Spleen (tissue), 11 donors: ENCODE measurements at regions not wholly inside any gene's neighbourhood (a gene's known extent, or its start where the extent isn't known, plus 50 kb on each side); places are given as distances from the start of the nearest gene placed in this dataset.

Source experiments
- DNase-seq: peaks from one replicate; pipeline ENCODE4 v3.0.0-alpha.2; 2020
- H3K27ac ChIP-seq, 8 donors: fragments of 200-600 bp; sonication (generic) in 7 of 8; 1 replicate in 4 of 8; 2 replicates in 4 of 8; pipeline versions ENCODE4 v1.5.0 to v1.8.0; 2016 to 2021; ENCODE audit warnings: inconsistent platforms in 4 of 8, mild to moderate bottlenecking in 4 of 8, moderate library complexity in 1 of 8
- H3K27me3 ChIP-seq, 7 donors: fragments of 200-600 bp; sonication (generic) in 6 of 7; replicated peaks in 1 of 7; 1 replicate in 4 of 7; 2 replicates in 3 of 7; pipeline versions ENCODE4 v1.5.0 to v1.8.0; 2016 to 2021; ENCODE audit warnings: inconsistent platforms in 3 of 7, mild to moderate bottlenecking in 1 of 7
- H3K36me3 ChIP-seq, 6 donors: fragments of 200-600 bp; sonication (generic) in 5 of 6; 1 replicate in 4 of 6; 2 replicates in 2 of 6; pipeline versions ENCODE4 v1.5.0 to v1.8.0; 2016 to 2021; ENCODE audit warnings: inconsistent platforms in 2 of 6
- H3K4me1 ChIP-seq, 6 donors: fragments of 200-600 bp; sonication (generic) in 5 of 6; 1 replicate in 3 of 6; 2 replicates in 3 of 6; pipeline versions ENCODE4 v1.5.0 to v1.8.0; 2016 to 2021; ENCODE audit warnings: inconsistent platforms in 3 of 6
- H3K4me3 ChIP-seq, 8 donors: fragments of 200-600 bp; sonication (generic) in 7 of 8; 1 replicate in 4 of 8; 2 replicates in 4 of 8; pipeline versions ENCODE4 v1.5.0 to v1.8.0; 2016 to 2021; ENCODE audit warnings: inconsistent platforms in 4 of 8, mild to moderate bottlenecking in 4 of 8, moderate library complexity in 2 of 8
- H3K9me3 ChIP-seq, 8 donors: fragments of 200-600 bp; sonication (generic) in 7 of 8; 1 replicate in 4 of 8; 2 replicates in 4 of 8; pipeline versions ENCODE4 v1.5.0 to v1.8.0; 2016 to 2021; ENCODE audit warnings: inconsistent platforms in 4 of 8
- POLR2A ChIP-seq, 3 donors: fragments of 450-650 bp; IDR thresholded peaks; one replicate each; pipeline ENCODE4 v1.5.1; 2017; ENCODE audit warnings: antibody characterized with exemption in 3 of 3, mild to moderate bottlenecking in 1 of 3
- POLR2AphosphoS5 ChIP-seq, 3 donors: sonication (generic); formaldehyde crosslinking; IDR thresholded peaks; one replicate each; pipeline ENCODE4 v1.5.1; 2017; ENCODE audit warnings: antibody characterized with exemption in 3 of 3
- WGBS, 5 donors: extraction: QIAGEN DNeasy Blood & Tissue Kit in 3 of 5; methylation state at CpG; one replicate each; pipeline versions ENCODE4 v1.1.5 to v1.1.7; 2013 to 2018; 5-methylcytosine and 5-hydroxymethylcytosine counted together
- intact Hi-C: fragments of 100-400 bp; cut with DNase I; formaldehyde crosslinking; loops from one replicate; pipeline ENCODE4 v1.15.0; 2023; ENCODE audit warnings: low total_unique reads
- TF ChIP-seq, protein P1 (sequence below), 11 experiments: fragments of 200-600 bp in 7 of 11; fragments of 450-650 bp in 4 of 11; sonication (generic) in 4 of 11; IDR thresholded peaks in 8 of 11; conservative IDR thresholded peaks in 3 of 11; 1 replicate in 7 of 11; 2 replicates in 4 of 11; pipeline versions ENCODE4 v1.4.0 to v1.8.0; 2016 to 2021; ENCODE audit warnings: antibody characterized with exemption in 11 of 11, inconsistent platforms in 4 of 11, mild to moderate bottlenecking in 1 of 11
- donor health status: healthy with polysubstance abuse.
- donor health status: DM: no; HTN: no; CAD: no; lungs with moderate emphysema.
- donor health status: DM: no; HTN: no; CAD: no.
- donor health status: Bipolar disorder and iron deficiency.
- donor health status: healthy.
- donor health status: DM: no; HTN: no; CAD: no.
- donor health status: DM: yes; HTN: yes; CAD: no.

DNA sequence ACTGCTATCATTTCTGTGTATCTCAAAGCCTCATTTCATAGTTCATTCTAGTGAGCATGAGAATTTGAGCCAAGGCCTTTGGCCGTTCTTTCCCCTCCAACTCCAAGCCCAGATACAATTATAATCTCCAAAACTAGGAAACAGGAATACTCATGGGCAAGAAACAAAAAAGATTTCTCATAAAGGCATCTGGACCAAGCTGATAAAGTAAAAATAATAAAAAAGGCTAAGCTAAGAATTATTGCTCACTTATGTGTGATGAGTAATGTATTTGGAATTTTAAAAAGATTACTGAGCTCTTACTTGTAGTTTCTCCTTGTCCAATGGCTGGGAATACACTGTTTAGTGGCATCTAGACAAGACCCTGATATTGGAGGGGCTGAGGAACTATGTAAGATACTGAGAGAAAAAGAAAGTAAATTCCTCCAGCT lies 196.4 kb upstream of the POM121L12 start:
- Histone ChIP-seq H3K36me3 (no peaks in the 10 kb centered on the region), H3K27ac (no peak overlapping the region), H3K9me3 (peaks cover 0 to 28% (median 1%) of the 10 kb centered on the region in 8 donors)

DNA sequence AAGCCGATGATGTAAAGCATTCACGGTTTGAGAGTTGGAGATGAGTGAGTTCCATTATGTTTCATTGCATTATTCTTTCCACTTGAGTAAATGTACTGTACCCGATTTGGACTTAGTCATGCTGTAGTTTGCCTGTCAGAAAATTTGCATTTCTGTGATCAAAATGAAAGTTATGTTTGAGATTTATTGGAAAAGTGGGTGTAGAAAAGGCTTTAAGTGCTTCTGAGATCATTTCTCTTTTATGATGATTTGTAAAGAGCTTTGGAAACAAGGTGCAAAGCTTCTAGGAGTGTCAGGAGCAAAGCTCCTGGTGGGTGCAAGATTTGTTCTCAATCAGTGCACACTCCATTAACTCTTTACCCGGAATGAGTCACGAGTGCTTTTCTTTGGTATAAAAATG lies 204.1 kb upstream of the POM121L12 start:
- TF ChIP-seq, protein P1, sequence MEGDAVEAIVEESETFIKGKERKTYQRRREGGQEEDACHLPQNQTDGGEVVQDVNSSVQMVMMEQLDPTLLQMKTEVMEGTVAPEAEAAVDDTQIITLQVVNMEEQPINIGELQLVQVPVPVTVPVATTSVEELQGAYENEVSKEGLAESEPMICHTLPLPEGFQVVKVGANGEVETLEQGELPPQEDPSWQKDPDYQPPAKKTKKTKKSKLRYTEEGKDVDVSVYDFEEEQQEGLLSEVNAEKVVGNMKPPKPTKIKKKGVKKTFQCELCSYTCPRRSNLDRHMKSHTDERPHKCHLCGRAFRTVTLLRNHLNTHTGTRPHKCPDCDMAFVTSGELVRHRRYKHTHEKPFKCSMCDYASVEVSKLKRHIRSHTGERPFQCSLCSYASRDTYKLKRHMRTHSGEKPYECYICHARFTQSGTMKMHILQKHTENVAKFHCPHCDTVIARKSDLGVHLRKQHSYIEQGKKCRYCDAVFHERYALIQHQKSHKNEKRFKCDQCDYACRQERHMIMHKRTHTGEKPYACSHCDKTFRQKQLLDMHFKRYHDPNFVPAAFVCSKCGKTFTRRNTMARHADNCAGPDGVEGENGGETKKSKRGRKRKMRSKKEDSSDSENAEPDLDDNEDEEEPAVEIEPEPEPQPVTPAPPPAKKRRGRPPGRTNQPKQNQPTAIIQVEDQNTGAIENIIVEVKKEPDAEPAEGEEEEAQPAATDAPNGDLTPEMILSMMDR (IDR thresholded peaks at IDR 0.05 in 8 of 11, conservative IDR thresholded peaks at IDR 0.05 in 3 of 11): no peak
- TF ChIP-seq POLR2AphosphoS5 (IDR thresholded peaks at IDR 0.05) (no peak), POLR2A (IDR thresholded peaks at IDR 0.05) (no peak)
- Histone ChIP-seq H3K36me3 (no peaks in the 10 kb centered on the region), H3K27ac (no peak overlapping the region), H3K9me3 (peaks cover 0 to 22% (median 2%) of the 10 kb centered on the region in 8 donors), H3K27me3 (no peaks in the 10 kb centered on the region), H3K4me3 (no peak overlapping the region), H3K4me1 (no peaks in the 10 kb centered on the region)
- 71 to 83% (median 74%) methylated on average over 5 of the region's 5 CpGs for WGBS, 5 donors
- intact Hi-C loops: no loop called here
- no peak for DNase-seq

More for the DNA sequence above, 196.4 kb upstream of the POM121L12 start:
- TF ChIP-seq POLR2AphosphoS5 (IDR thresholded peaks at IDR 0.05): no peak
- no peak for TF ChIP-seq POLR2A (IDR thresholded peaks at IDR 0.05)
- TF ChIP-seq, protein P1 (IDR thresholded peaks at IDR 0.05 in 8 of 11, conservative IDR thresholded peaks at IDR 0.05 in 3 of 11): no peak
- Histone ChIP-seq H3K27me3 (no peaks in the 10 kb centered on the region), H3K4me1 (no peaks in the 10 kb centered on the region), H3K4me3 (no peak overlapping the region)
- intact Hi-C loops: no loop called here
- DNase-seq: no peak
- whole genome bisulfite sequencing, 5 donors: 0 to 58% (median 25%) methylated on average over 1 of the region's 1 CpG

DNA sequence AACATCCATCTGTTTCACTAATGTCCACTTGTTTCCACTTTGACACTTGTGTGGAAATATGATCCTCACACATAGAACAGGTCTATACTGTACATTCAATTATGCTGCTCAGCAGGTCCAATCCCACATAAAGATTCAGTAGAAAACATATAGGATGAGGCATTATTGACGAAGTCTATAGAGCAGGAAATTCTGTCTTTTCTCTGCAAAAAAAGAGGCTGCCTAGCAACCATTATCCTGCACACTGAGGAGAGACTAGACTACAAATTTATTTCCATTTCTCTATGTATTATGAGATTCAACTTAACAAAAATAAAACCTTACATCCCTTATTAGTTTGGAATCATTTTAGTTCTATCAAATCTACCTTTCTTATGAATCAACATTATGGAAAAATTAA lies 204.6 kb upstream of the POM121L12 start:
- TF ChIP-seq POLR2A (IDR thresholded peaks at IDR 0.05): no peak
- TF ChIP-seq, protein P1 (IDR thresholded peaks at IDR 0.05 in 8 of 11, conservative IDR thresholded peaks at IDR 0.05 in 3 of 11): no peak
- TF ChIP-seq POLR2AphosphoS5 (IDR thresholded peaks at IDR 0.05): no peak
- intact Hi-C loops: no loop called here
- Histone ChIP-seq H3K36me3 (no peaks in the 10 kb centered on the region), H3K27ac (no peak overlapping the region), H3K4me1 (no peaks in the 10 kb centered on the region), H3K27me3 (no peaks in the 10 kb centered on the region), H3K9me3 (peaks cover 0 to 16% (median 2%) of the 10 kb centered on the region in 8 donors), H3K4me3 (no peak overlapping the region)
- DNase-seq: no peak
- WGBS, 5 donors: 65 to 84% (median 73%) methylated on average over 1 of the region's 1 CpG

DNA sequence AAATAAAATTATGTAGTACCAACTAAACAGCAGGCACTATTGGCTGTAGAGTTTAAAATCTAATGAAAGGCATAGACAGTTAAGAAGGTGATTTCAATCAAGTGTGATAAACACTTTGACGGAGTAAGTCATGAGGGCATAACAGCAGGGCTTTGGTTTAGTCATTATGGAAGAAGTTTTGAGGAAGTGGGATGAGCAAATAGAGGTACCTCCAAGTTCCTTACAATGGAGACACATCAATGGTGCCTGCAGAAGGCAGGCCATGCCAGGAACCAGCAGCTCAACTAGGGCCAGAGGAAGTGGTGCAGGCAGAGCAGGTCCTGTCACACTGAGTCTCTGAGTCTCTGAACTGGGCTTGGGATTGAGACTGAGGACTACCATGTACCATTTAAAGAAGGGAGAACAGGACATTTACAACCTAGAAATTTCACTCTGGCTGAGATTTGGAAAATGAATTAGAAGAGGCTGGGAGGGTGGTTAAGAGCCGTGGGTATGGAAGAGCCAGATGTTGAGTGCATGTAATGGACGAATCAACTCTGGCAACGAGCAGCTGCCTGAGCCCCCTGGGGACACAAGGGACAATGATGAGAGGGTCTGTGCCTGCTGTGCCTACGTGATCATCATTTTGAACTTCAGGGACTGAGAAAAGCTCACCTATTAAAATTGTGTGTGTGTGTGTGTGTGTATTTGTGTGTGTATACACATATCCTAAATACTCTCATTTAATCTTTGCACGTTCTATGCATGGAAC lies 208.7 kb upstream of the POM121L12 start:
- intact Hi-C loops: no loop called here
- H3K27me3 ChIP-seq: no peaks in the 10 kb centered on the region
- WGBS, 5 donors: 61 to 80% (median 66%) methylated on average over 6 of the region's 6 CpGs
- H3K4me3 ChIP-seq: no peak overlapping the region
- TF ChIP-seq POLR2AphosphoS5 (IDR thresholded peaks at IDR 0.05): no peak
- no peak for TF ChIP-seq POLR2A (IDR thresholded peaks at IDR 0.05)
- H3K4me1 ChIP-seq: no peaks in the 10 kb centered on the region
- H3K36me3 ChIP-seq: no peaks in the 10 kb centered on the region
- H3K9me3 ChIP-seq: peaks cover 0 to 36% (median 23%) of the 10 kb centered on the region in 8 donors
- no peak for DNase-seq
- H3K27ac ChIP-seq: no peak overlapping the region
